Rectal smooth muscle tissue (tissue), 1 donor: ENCODE measurements at regions not wholly inside any gene's neighbourhood (a gene's known extent, or its start where the extent isn't known, plus 50 kb on each side); places are given as distances from the start of the nearest gene placed in this dataset.

Experiments
- H3K27ac ChIP-seq: one replicate; pipeline ENCODE4 v1.7.0; 2013; ENCODE audit warnings: low read depth, low read length, inconsistent platforms
- H3K27me3 ChIP-seq: one replicate; pipeline ENCODE4 v1.7.0; 2013; ENCODE audit warnings: low read length; ENCODE audit not compliant: control insufficient read depth, insufficient read depth
- H3K36me3 ChIP-seq: one replicate; pipeline ENCODE4 v1.7.0; 2013; ENCODE audit warnings: low read length; ENCODE audit not compliant: control insufficient read depth, insufficient read depth
- H3K4me1 ChIP-seq: one replicate; pipeline ENCODE4 v1.7.0; 2013; ENCODE audit warnings: low read length; ENCODE audit not compliant: control insufficient read depth, insufficient read depth
- H3K4me3 ChIP-seq: one replicate; pipeline ENCODE4 v1.7.0; 2013; ENCODE audit warnings: low read length
- H3K9ac ChIP-seq: one replicate; pipeline ENCODE4 v1.7.0; 2013; ENCODE audit warnings: low read length

GRCh38 chr2:37854676-37855282, 70.3 kb upstream of the RMDN2 start:
- H3K4me3 ChIP-seq = no peak overlapping the region

GRCh38 chr2:37855283-37856041, 69.6 kb upstream of the RMDN2 start:
- Histone ChIP-seq H3K27me3 (no peaks in the 10 kb centered on the region), H3K4me1 (peaks cover 51% of the 10 kb centered on the region), H3K36me3 (no peaks in the 10 kb centered on the region), H3K9ac (no peak overlapping the region), H3K27ac (peak overlapping the region; percentile 93), H3K4me3 (no peak overlapping the region)

More at GRCh38 chr2:37854676-37855282, 70.3 kb upstream of the RMDN2 start:
- Histone ChIP-seq H3K9ac (no peak overlapping the region), H3K4me1 (peaks cover 51% of the 10 kb centered on the region), H3K27ac (peak overlapping the region; percentile 93), H3K36me3 (no peaks in the 10 kb centered on the region), H3K27me3 (no peaks in the 10 kb centered on the region)

GRCh38 chr2:37856101-37856751, 68.9 kb upstream of the RMDN2 start:
- H3K27me3 ChIP-seq = no peaks in the 10 kb centered on the region
- H3K4me1 ChIP-seq = peaks cover 49% of the 10 kb centered on the region
- H3K36me3 ChIP-seq = no peaks in the 10 kb centered on the region
- H3K9ac ChIP-seq = no peak overlapping the region
- no peak overlapping the region for H3K4me3 ChIP-seq
- H3K27ac ChIP-seq = peak overlapping the region; percentile 93

- peaks cover 41% of the 10 kb centered on the region for H3K4me1 ChIP-seq
- no peak overlapping the region for H3K9ac ChIP-seq
- H3K27me3 ChIP-seq = no peaks in the 10 kb centered on the region
- H3K27ac ChIP-seq = peak overlapping the region; percentile 95
- H3K36me3 ChIP-seq = no peaks in the 10 kb centered on the region
- H3K4me3 ChIP-seq = no peak overlapping the region
Observed at GRCh38 chr2:37857575-37858399, 67.3 kb upstream of the RMDN2 start.

- Histone ChIP-seq H3K9ac (no peak overlapping the region), H3K27me3 (no peaks in the 10 kb centered on the region), H3K4me3 (no peak overlapping the region), H3K36me3 (no peaks in the 10 kb centered on the region), H3K27ac (peak overlapping the region; percentile 95), H3K4me1 (peaks cover 41% of the 10 kb centered on the region)
Observed at GRCh38 chr2:37858400-37858711, 66.7 kb upstream of the RMDN2 start.

GRCh38 chr2:37858725-37859267, 66.3 kb upstream of the RMDN2 start:
- Histone ChIP-seq H3K4me1 (peaks cover 41% of the 10 kb centered on the region), H3K27ac (peak overlapping the region; percentile 95), H3K9ac (no peak overlapping the region), H3K36me3 (no peaks in the 10 kb centered on the region), H3K27me3 (no peaks in the 10 kb centered on the region), H3K4me3 (no peak overlapping the region)

GRCh38 chr2:37862620-37863019, 62.5 kb upstream of the RMDN2 start:
- H3K4me1 ChIP-seq = peaks cover 34% of the 10 kb centered on the region
- H3K9ac ChIP-seq = no peak overlapping the region
- no peak overlapping the region for H3K4me3 ChIP-seq
- no peak overlapping the region for H3K27ac ChIP-seq
- no peaks in the 10 kb centered on the region for H3K36me3 ChIP-seq
- no peaks in the 10 kb centered on the region for H3K27me3 ChIP-seq

GRCh38 chr2:37864217-37864616, 60.9 kb upstream of the RMDN2 start:
- H3K4me1 ChIP-seq = peaks cover 23% of the 10 kb centered on the region
- H3K9ac ChIP-seq = no peak overlapping the region
- no peak overlapping the region for H3K27ac ChIP-seq
- H3K27me3 ChIP-seq = no peaks in the 10 kb centered on the region
- H3K36me3 ChIP-seq = no peaks in the 10 kb centered on the region
- no peak overlapping the region for H3K4me3 ChIP-seq

- Histone ChIP-seq H3K36me3 (no peaks in the 10 kb centered on the region), H3K27ac (peak overlapping the region; percentile 74), H3K27me3 (no peaks in the 10 kb centered on the region), H3K9ac (no peak overlapping the region), H3K4me1 (peaks cover 32% of the 10 kb centered on the region), H3K4me3 (no peak overlapping the region)
Observed at GRCh38 chr2:37865640-37866039, 59.4 kb upstream of the RMDN2 start.

- no peak overlapping the region for H3K4me3 ChIP-seq
- peak overlapping the region; percentile 74 for H3K27ac ChIP-seq
- peaks cover 39% of the 10 kb centered on the region for H3K4me1 ChIP-seq
- H3K36me3 ChIP-seq = no peaks in the 10 kb centered on the region
- H3K27me3 ChIP-seq = no peaks in the 10 kb centered on the region
- H3K9ac ChIP-seq = no peak overlapping the region
Observed at GRCh38 chr2:37866171-37866934, 58.7 kb upstream of the RMDN2 start.

GRCh38 chr2:37867166-37867565, 57.9 kb upstream of the RMDN2 start:
- no peak overlapping the region for H3K4me3 ChIP-seq
- no peak overlapping the region for H3K27ac ChIP-seq
- H3K36me3 ChIP-seq = no peaks in the 10 kb centered on the region
- no peaks in the 10 kb centered on the region for H3K27me3 ChIP-seq
- no peak overlapping the region for H3K9ac ChIP-seq
- H3K4me1 ChIP-seq = peaks cover 47% of the 10 kb centered on the region
